NCI-H128 (cell line): ENCODE measurements at regions not wholly inside any gene's neighbourhood (a gene's known extent, or its start where the extent isn't known, plus 50 kb on each side); places are given as distances from the start of the nearest gene placed in this dataset.

ENCODE experiments used
- DNase-seq: peaks from one replicate; lab custom pipeline; 2025; ENCODE audit not compliant: unreplicated experiment; lab: John Stamatoyannopoulos, UW

GRCh38 chr13:68523838-68524424 lies 1293.8 kb upstream of the PCDH9 start:
- no peak for DNase-seq

GRCh38 chr13:68522184-68522583 lies 1292.0 kb upstream of the PCDH9 start:
- DNase-seq: no peak

GRCh38 chr13:68509734-68510621 lies 1279.8 kb upstream of the PCDH9 start:
- DNase-seq: no peak

GRCh38 chr13:68506888-68507551 lies 1276.9 kb upstream of the PCDH9 start:
- DNase-seq: no peak

- no peak for DNase-seq
Measured at GRCh38 chr13:68490594-68490993, 1260.5 kb upstream of the PCDH9 start.

- DNase-seq: no peak
Measured at GRCh38 chr13:68481130-68481529, 1251.0 kb upstream of the PCDH9 start.

GRCh38 chr13:68473834-68474326 lies 1243.7 kb upstream of the PCDH9 start:
- no peak for DNase-seq

- DNase-seq: no peak
Measured at GRCh38 chr13:68467160-68467559, 1237.0 kb upstream of the PCDH9 start.

- DNase-seq: no peak
Measured at GRCh38 chr13:68440874-68441273, 1210.7 kb upstream of the PCDH9 start.

GRCh38 chr13:68439817-68440216 lies 1209.7 kb upstream of the PCDH9 start:
- no peak for DNase-seq

- DNase-seq: no peak
Measured at GRCh38 chr13:68428292-68428691, 1198.2 kb upstream of the PCDH9 start.

- no peak for DNase-seq
Measured at GRCh38 chr13:68417801-68418200, 1187.7 kb upstream of the PCDH9 start.

GRCh38 chr13:68410007-68410406 lies 1179.9 kb upstream of the PCDH9 start:
- DNase-seq: no peak

GRCh38 chr13:68390987-68391386 lies 1160.9 kb upstream of the PCDH9 start:
- no peak for DNase-seq

GRCh38 chr13:68386808-68387207 lies 1156.7 kb upstream of the PCDH9 start:
- DNase-seq: no peak

GRCh38 chr13:68380041-68380973 lies 1150.2 kb upstream of the PCDH9 start:
- DNase-seq: no peak

GRCh38 chr13:68378294-68378693 lies 1148.2 kb upstream of the PCDH9 start:
- DNase-seq: no peak

GRCh38 chr13:68375004-68375403 lies 1144.9 kb upstream of the PCDH9 start:
- DNase-seq: no peak

- DNase-seq: peak; percentile 21
Measured at GRCh38 chr13:68369739-68370138, 1139.6 kb upstream of the PCDH9 start.

GRCh38 chr13:68368922-68369321 lies 1138.8 kb upstream of the PCDH9 start:
- no peak for DNase-seq

GRCh38 chr13:68359105-68359504 lies 1129.0 kb upstream of the PCDH9 start:
- DNase-seq: no peak
